ENCODE measurements at regions not wholly inside any gene's neighbourhood (a gene's known extent, or its start where the extent isn't known, plus 50 kb on each side); places are given as distances from the start of the nearest gene placed in this dataset.

DNA sequence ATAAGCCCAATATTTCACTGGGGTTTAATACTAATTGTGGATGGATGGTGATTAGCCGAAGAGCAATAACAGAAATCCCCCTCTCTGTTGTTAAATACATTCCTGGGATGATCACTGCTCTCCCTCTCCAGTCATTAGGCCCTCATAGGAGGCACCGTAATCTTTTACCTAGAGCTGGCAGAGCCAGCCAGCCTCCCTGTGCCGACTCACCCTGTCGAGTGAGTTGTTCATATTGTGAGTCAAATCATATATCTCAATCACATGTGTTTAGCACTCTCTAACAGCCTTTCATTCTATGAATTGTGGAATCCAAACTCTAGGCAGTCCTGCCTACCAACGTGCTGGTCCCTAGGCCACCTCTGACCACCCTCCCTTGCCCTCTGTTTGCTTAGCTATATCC is 771.0 kb downstream of the IRX1 start:
- no peak for TF ChIP-seq EP300 (IDR thresholded peaks at IDR 0.05)
- TF ChIP-seq, protein P1, sequence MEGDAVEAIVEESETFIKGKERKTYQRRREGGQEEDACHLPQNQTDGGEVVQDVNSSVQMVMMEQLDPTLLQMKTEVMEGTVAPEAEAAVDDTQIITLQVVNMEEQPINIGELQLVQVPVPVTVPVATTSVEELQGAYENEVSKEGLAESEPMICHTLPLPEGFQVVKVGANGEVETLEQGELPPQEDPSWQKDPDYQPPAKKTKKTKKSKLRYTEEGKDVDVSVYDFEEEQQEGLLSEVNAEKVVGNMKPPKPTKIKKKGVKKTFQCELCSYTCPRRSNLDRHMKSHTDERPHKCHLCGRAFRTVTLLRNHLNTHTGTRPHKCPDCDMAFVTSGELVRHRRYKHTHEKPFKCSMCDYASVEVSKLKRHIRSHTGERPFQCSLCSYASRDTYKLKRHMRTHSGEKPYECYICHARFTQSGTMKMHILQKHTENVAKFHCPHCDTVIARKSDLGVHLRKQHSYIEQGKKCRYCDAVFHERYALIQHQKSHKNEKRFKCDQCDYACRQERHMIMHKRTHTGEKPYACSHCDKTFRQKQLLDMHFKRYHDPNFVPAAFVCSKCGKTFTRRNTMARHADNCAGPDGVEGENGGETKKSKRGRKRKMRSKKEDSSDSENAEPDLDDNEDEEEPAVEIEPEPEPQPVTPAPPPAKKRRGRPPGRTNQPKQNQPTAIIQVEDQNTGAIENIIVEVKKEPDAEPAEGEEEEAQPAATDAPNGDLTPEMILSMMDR (IDR thresholded peaks at IDR 0.05), result no peak

All from ovary (tissue), 3 donors.